NCI-H748 treated with DMSO at 0.1 percent for 48 hours (cell line): ENCODE measurements at regions not wholly inside any gene's neighbourhood (a gene's known extent, or its start where the extent isn't known, plus 50 kb on each side); places are given as distances from the start of the nearest gene placed in this dataset.
A peak's percentile ranks its signal among the peaks of the same experiment; 100 is the strongest.
"Not testable (repeated sequence)": the region's sequence is repeated elsewhere in the genome, so short reads cannot be mapped to it uniquely, and the experiment has no call there.

ENCODE experiments used
- DNase-seq: peaks from one replicate; lab custom pipeline; 2025; lab: John Stamatoyannopoulos, UW

DNA sequence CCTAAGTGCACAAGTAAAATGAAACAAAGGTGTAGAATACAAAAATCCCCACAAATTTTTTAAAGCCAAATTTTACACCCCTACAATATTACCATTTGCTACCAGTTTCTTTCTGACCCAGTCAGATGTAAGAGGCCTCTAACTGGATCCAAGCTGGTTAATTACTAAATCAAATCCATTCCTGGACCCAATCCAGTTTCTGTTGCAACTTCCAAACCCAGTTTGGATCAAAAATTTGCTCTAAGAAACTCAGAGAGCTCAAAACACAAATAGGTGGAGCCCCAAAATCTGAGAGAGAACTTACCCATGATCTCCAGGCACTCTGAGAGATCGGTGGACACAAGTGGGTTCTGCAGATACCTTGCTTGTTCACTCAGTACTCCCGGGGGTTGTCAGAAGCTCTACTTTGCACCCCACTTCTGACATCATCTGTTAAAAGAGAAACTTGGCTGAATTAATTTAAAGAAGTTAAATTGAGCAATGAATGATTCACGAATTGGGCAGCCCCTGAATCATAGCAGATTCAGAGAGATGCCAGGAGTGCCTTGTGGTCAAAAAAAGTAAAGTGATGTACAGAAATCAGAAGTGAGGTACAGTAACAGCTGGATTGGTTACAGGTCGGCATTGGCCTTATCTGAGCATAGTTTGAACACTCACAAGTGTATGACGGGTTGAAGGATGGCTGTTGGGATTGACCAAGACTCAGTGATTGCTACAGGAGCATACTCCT lies 448.0 kb downstream of the KCNT2 start:
- no peak for DNase-seq

GRCh38 chr1:196155586-196155985 lies 452.7 kb downstream of the KCNT2 start:
- DNase-seq, result no peak

- no peak for DNase-seq
Measured at GRCh38 chr1:196152975-196153374, 455.3 kb downstream of the KCNT2 start.

- no peak for DNase-seq
Measured at GRCh38 chr1:196152086-196152485, 456.2 kb downstream of the KCNT2 start.

GRCh38 chr1:196148367-196148970 lies 459.8 kb downstream of the KCNT2 start:
- DNase-seq, result peak; percentile 28

DNA sequence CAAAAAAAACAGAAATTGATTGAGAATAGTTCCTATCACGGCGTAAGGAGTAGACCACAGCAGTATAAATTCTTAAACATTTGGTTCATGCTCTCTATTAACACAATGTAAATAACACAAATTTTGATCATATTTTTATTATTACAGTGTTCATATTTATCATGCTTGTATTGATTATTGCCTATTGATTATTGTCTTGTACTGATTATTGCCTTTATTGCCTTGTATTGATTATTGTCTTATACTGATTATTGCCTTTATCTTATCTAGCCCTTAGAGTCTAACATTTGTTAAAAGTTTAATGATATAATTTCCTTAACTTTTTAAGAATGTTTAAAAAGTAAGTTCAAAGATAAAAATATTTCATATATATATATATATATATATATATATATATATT lies 460.7 kb downstream of the KCNT2 start:
- no peak for DNase-seq

DNA sequence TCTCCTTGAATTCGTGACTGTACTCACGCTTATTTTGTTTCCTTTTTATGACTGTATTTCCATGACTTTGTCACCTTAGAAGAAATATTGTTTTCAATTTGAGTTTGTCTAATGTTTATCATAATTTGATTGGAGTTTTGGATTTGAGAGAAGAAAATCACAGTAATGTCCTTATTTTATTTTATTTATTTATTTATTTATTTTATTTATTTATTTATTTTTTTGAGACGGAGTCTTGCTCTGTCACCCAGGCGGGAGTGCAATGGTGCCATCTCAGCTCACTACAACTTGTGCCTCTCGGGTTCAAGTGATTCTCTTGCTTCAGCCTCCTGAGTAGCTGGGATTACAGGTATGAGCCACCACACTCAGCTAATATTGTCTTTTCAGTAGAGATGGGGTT lies 463.1 kb downstream of the KCNT2 start:
- not testable (repeated sequence) for DNase-seq

DNA sequence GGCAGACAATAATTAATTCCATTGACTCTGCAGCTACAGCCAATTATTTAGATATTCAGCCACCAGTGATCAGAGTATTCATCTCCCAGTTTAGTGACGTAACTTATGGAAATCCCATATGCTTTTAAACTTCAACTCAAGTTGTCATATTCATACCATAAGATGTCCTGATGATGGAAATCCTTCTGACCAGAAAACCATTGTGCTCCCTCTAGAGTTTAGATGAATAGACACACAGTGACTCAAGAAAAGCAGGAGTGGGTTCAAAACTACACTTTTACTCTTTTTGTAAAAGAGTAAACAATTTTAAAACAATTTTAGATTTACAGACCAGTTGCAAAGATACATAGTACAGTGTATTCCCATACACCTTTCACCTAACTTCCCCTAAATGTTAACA lies 463.7 kb downstream of the KCNT2 start:
- DNase-seq, result no peak

GRCh38 chr1:196143602-196144342 lies 464.5 kb downstream of the KCNT2 start:
- no peak for DNase-seq

DNA sequence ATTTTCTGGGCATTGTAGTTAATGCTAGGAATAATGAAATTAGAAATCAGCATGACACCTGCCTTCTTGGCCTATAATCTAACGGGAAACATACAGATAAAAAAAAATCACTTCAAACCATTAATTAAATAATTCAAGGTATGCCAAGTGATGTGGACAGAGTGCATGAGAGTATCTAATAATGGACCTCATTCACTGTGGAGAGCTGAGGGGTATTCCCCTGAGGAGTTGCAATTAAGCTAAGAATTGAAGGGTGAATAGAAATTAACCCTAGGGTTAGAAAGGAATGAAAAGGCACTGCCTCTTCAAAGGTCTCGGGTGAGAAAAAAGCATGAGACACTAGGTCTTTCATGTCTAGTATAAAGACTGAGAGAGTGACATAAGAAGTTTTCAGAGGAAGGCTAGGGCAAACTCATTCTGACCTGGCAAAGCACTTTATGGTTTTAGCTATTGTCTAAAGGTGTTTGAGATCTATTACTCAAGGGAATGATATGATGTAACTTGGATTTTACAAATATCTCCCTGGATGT lies 466.1 kb downstream of the KCNT2 start:
- DNase-seq, result no peak

DNA sequence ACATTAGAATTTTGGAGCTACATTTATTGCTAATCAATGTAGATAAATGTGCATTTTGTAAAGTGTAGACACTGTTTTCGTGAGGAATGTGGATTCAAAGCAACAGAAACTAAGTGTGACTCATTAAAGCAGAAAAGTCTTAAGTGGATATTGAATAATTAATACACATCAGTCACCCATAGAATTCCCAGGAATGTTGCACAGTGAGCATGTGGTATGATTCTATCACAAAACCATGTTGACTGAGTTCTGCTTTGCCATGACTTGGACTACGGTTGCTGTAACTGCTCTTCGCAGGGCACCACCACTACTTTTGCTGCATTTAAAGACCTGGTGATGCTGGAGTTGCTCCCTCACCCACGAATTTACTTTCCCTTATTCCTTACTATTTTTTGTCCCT lies 471.8 kb downstream of the KCNT2 start:
- DNase-seq, result no peak

DNA sequence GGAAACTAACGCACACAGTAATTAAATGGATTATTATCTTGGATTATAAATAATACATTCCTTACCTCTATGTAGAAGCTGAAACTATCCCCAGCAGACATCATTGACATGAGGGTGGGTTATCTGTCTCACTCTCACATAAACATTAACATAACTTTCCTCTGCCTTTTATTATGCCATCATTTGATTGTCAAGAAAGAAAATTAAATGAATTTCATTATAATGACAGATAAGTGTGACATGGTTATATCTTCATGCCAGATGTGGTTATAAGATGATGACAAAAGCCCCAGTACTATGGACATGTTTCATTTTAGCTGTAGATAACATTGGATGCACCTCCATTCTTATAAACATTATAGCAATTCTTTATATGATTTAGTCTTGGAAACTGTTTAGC lies 476.5 kb downstream of the KCNT2 start:
- DNase-seq, result no peak

- no peak for DNase-seq
Measured at GRCh38 chr1:196128835-196129234, 479.4 kb downstream of the KCNT2 start.

GRCh38 chr1:196121181-196121580 lies 487.1 kb downstream of the KCNT2 start:
- DNase-seq, result no peak

DNA sequence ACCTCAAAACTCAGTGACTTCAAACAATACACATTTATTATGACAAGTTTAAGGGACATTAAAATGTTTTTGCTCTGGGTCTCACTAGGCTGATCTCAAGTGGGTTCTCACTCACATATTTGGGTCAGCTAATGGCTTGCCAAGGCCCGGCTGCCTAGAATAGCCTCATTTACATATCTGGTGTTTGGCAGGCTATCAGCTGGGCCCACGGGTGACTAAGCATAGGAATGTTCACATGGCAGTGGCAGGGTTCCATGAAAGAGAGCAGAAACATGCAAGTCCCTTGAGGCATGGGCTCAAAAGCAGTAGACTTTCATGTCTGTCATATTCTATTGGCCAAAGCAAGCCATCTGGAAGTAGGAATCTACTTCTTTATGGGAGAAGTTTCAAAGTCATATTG lies 492.6 kb downstream of the KCNT2 start:
- DNase-seq, result no peak

DNA sequence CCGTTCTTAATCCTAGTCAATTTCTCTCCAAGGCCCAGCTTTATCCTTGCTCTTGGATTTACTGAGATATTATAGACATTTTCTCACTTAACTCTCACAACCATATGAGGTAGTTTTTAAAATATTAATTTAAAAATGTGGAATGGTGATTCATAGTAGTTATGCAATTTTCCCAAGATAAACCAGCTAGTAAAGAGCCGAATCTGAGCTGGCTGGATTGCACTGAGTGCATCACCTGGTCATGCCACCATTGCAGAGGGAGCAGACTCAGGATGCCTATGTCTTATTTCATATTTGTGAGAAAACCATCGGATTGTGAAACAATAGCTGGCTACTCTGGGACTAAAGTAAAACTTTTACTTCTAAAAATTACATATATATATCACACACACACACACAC lies 494.0 kb downstream of the KCNT2 start:
- DNase-seq, result no peak

GRCh38 chr1:196108990-196109389 lies 499.2 kb downstream of the KCNT2 start:
- DNase-seq, result not testable (repeated sequence)

GRCh38 chr1:196105901-196106300 lies 502.3 kb downstream of the KCNT2 start:
- no peak for DNase-seq

DNA sequence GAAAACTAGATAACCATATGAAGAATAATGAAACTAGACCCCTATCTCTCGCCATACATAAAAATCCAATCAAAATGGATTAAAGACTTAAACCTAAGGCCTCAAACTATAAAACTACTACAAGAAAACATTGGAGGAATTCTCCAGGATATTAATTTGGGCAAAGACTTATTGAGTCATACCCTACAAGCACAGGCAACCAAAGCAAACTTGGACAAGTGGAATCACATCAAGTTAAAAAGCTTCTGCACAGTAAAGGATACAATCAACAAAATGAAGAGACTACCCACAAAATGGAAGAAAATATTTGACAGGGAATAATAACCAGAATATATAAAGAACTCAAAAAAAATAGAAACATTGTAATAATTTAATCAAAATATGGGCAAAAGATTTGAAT lies 505.4 kb downstream of the KCNT2 start:
- no peak for DNase-seq

GRCh38 chr1:196098000-196098399 lies 510.2 kb downstream of the KCNT2 start:
- DNase-seq, result no peak

DNA sequence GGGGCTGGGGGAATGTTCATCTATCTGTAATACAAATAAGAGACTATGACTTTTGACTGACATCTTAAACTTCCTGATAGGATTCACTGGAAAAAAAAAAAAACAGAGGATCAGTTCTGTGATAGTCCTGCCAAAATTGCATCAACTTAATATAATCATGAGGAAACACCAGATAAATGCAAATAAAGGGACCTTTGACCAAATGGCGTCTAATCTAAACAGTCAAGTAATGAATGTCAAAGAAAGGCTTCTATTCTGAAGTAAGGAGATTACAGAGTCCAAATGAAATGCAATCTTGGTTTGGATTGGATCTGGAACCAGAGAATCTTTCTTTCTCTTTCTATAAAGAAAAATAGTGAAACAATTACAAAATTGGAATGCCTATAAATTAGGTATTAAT lies 513.4 kb downstream of the KCNT2 start:
- no peak for DNase-seq

DNA sequence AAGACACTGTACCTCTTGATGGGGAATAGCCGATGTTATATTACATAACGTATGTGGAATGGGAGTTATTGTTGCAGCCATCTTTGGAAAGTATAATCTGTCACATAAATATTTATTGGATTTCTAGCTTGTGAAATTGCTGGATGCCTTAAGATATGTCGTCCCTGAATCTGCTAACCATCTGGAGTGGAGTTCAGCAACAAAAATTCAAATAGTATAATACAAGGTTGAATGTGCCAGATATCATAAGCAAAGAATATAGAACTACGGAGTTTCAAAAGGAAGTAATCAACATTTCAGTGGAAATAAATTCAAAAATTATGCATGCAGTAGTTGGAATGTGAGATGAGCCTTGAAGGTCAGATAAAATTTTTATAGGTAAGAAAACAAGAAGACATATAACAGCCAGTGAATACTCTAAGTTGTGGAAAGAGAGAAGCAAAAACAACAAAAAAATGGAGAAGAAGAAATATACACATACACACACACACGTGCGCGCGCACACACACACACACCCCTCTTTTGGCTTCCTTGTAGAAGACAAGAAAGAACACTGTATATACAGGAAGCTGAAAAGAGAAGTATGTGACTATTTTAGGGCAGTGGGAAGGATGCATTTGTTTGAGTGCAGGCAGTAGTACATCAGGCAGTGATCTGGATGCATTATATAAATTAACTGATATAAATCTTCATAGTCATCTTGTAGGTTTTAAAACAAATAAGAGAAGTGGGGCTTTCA lies 516.7 kb downstream of the KCNT2 start:
- no peak for DNase-seq
